ENCODE measurements at regions not wholly inside any gene's neighbourhood (a gene's known extent, or its start where the extent isn't known, plus 50 kb on each side); places are given as distances from the start of the nearest gene placed in this dataset.

- no peaks in the 10 kb centered on the region for H3K36me3 ChIP-seq (ENCODE audit: control insufficient read depth, low read length)
- H4K20me1 ChIP-seq (ENCODE audit: control insufficient read depth, insufficient read depth, low read depth, low read length), result no peaks in the 10 kb centered on the region
- H3K9me2 ChIP-seq (replicated peaks; ENCODE audit: control insufficient read depth, low read length), result no peaks in the 10 kb centered on the region
- H3K79me2 ChIP-seq (ENCODE audit: control insufficient read depth, low read length), result no peaks in the 10 kb centered on the region
- no peak overlapping the region for H3K4me2 ChIP-seq (ENCODE audit: low read length)
- H3K4me1 ChIP-seq (ENCODE audit: control insufficient read depth, low read length), result no peaks in the 10 kb centered on the region
- H3K27me3 ChIP-seq (ENCODE audit: control insufficient read depth, low read length), result no peaks in the 10 kb centered on the region
- H3K27ac ChIP-seq (ENCODE audit: low read depth, low read length), result no peak overlapping the region
- no peak overlapping the region for H3K4me3 ChIP-seq (ENCODE audit: low read length)
- no peaks in the 10 kb centered on the region for H3K9me3 ChIP-seq (ENCODE audit: control insufficient read depth, insufficient read depth, low read length)
- TF ChIP-seq EZH2phosphoT487 (IDR thresholded peaks at IDR 0.05; ENCODE audit: borderline replicate concordance, low read length), result no peak
- TF ChIP-seq, protein P1, sequence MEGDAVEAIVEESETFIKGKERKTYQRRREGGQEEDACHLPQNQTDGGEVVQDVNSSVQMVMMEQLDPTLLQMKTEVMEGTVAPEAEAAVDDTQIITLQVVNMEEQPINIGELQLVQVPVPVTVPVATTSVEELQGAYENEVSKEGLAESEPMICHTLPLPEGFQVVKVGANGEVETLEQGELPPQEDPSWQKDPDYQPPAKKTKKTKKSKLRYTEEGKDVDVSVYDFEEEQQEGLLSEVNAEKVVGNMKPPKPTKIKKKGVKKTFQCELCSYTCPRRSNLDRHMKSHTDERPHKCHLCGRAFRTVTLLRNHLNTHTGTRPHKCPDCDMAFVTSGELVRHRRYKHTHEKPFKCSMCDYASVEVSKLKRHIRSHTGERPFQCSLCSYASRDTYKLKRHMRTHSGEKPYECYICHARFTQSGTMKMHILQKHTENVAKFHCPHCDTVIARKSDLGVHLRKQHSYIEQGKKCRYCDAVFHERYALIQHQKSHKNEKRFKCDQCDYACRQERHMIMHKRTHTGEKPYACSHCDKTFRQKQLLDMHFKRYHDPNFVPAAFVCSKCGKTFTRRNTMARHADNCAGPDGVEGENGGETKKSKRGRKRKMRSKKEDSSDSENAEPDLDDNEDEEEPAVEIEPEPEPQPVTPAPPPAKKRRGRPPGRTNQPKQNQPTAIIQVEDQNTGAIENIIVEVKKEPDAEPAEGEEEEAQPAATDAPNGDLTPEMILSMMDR (IDR thresholded peaks at IDR 0.05; ENCODE audit: low read depth, low read length, poor library complexity, severe bottlenecking), result no peak
- no peaks in the 10 kb centered on the region for H3F3A ChIP-seq (ENCODE audit: control insufficient read depth, insufficient read depth)
Observed at GRCh38 chr5:93307557-93307956, 273.5 kb downstream of the NR2F1-AS1 start.

DNA sequence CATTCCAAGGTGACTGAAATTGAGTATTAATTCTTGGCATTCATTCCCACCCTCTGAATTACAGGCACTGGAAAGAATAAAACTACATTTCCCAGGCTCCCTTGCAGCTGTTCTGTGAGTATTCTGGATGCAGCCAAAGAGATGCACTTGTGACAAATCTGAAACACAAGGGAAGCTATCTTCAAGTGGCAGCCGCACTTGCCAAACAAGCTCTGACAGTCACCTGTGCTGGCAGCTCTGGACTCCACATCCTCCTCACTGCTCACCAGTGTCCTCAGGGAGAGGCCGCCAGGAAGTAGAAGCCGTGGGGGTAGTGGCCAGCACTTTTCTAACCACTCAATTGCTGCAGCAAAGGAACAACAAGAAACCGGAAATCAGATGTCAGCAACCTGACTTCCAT lies 275.0 kb downstream of the NR2F1-AS1 start:
- Histone ChIP-seq H3K4me3 (ENCODE audit: low read length) (no peak overlapping the region), H4K20me1 (ENCODE audit: control insufficient read depth, insufficient read depth, low read depth, low read length) (no peaks in the 10 kb centered on the region), H3F3A (ENCODE audit: control insufficient read depth, insufficient read depth) (no peaks in the 10 kb centered on the region), H3K79me2 (ENCODE audit: control insufficient read depth, low read length) (no peaks in the 10 kb centered on the region), H3K9me2 (replicated peaks; ENCODE audit: control insufficient read depth, low read length) (no peaks in the 10 kb centered on the region), H3K4me1 (ENCODE audit: control insufficient read depth, low read length) (no peaks in the 10 kb centered on the region), H3K27ac (ENCODE audit: low read depth, low read length) (no peak overlapping the region), H3K36me3 (ENCODE audit: control insufficient read depth, low read length) (no peaks in the 10 kb centered on the region), H3K27me3 (ENCODE audit: control insufficient read depth, low read length) (no peaks in the 10 kb centered on the region), H3K9me3 (ENCODE audit: control insufficient read depth, insufficient read depth, low read length) (no peaks in the 10 kb centered on the region), H3K4me2 (ENCODE audit: low read length) (no peak overlapping the region)
- no peak for TF ChIP-seq EZH2phosphoT487 (IDR thresholded peaks at IDR 0.05; ENCODE audit: borderline replicate concordance, low read length)
- TF ChIP-seq, protein P1 (IDR thresholded peaks at IDR 0.05; ENCODE audit: low read depth, low read length, poor library complexity, severe bottlenecking), result no peak

GRCh38 chr5:93304456-93305250 lies 276.4 kb downstream of the NR2F1-AS1 start:
- no peaks in the 10 kb centered on the region for H3K4me1 ChIP-seq (ENCODE audit: control insufficient read depth, low read length)
- H3K4me2 ChIP-seq (ENCODE audit: low read length), result no peak overlapping the region
- H3K36me3 ChIP-seq (ENCODE audit: control insufficient read depth, low read length), result no peaks in the 10 kb centered on the region
- H3K9me2 ChIP-seq (replicated peaks; ENCODE audit: control insufficient read depth, low read length), result no peaks in the 10 kb centered on the region
- no peaks in the 10 kb centered on the region for H4K20me1 ChIP-seq (ENCODE audit: control insufficient read depth, insufficient read depth, low read depth, low read length)
- no peak overlapping the region for H3K4me3 ChIP-seq (ENCODE audit: low read length)
- no peak overlapping the region for H3K27ac ChIP-seq (ENCODE audit: low read depth, low read length)
- no peaks in the 10 kb centered on the region for H3F3A ChIP-seq (ENCODE audit: control insufficient read depth, insufficient read depth)
- TF ChIP-seq EZH2phosphoT487 (IDR thresholded peaks at IDR 0.05; ENCODE audit: borderline replicate concordance, low read length), result no peak
- TF ChIP-seq, protein P1 (IDR thresholded peaks at IDR 0.05; ENCODE audit: low read depth, low read length, poor library complexity, severe bottlenecking), result no peak
- H3K79me2 ChIP-seq (ENCODE audit: control insufficient read depth, low read length), result no peaks in the 10 kb centered on the region
- H3K9me3 ChIP-seq (ENCODE audit: control insufficient read depth, insufficient read depth, low read length), result no peaks in the 10 kb centered on the region
- no peaks in the 10 kb centered on the region for H3K27me3 ChIP-seq (ENCODE audit: control insufficient read depth, low read length)

All from DOHH2 (cell line).